22Rv1 (cell line): ENCODE measurements at regions not wholly inside any gene's neighbourhood (a gene's known extent, or its start where the extent isn't known, plus 50 kb on each side); places are given as distances from the start of the nearest gene placed in this dataset.

Experiments used
- CTCF ChIP-seq: fragments of 450-650 bp; IDR thresholded peaks from 2 replicates; pipeline ENCODE4 v1.5.1; 2017; ENCODE audit warnings: mild to moderate bottlenecking
- ZFX ChIP-seq: fragments of 450-650 bp; IDR thresholded peaks from 2 replicates; pipeline ENCODE4 v1.6.1; 2017; ENCODE audit warnings: antibody characterized with exemption, borderline replicate concordance

- TF ChIP-seq CTCF, result no peak
- TF ChIP-seq ZFX, result no peak
Observed at GRCh38 chr16:8517280-8517679, 73.0 kb downstream of the TMEM114 start.
